Mesendoderm (in vitro differentiated cells): ENCODE measurements at regions not wholly inside any gene's neighbourhood (a gene's known extent, or its start where the extent isn't known, plus 50 kb on each side); places are given as distances from the start of the nearest gene placed in this dataset.

Experiments
- DNase-seq: peaks from one replicate; pipeline ENCODE4 v3.0.0; 2013
- H2AK5ac ChIP-seq: 2 replicates; pipeline ENCODE4 v1.6.1; 2013; ENCODE audit warnings: low read length, inconsistent platforms
- H2BK120ac ChIP-seq: 2 replicates; pipeline ENCODE4 v1.6.1; 2013; ENCODE audit warnings: low read depth, mild to moderate bottlenecking, low read length, moderate library complexity, mixed read lengths
- H2BK15ac ChIP-seq: replicated peaks from 2 replicates; pipeline ENCODE4 v1.6.1; 2013; ENCODE audit warnings: low read depth, mild to moderate bottlenecking, moderate library complexity
- H2BK5ac ChIP-seq: 2 replicates; pipeline ENCODE4 v1.6.1; 2013; ENCODE audit warnings: low read length, inconsistent platforms
- H3K18ac ChIP-seq: 2 replicates; pipeline ENCODE4 v1.6.1; 2013; ENCODE audit warnings: mild to moderate bottlenecking, low read length, mixed read lengths
- H3K23ac ChIP-seq: one replicate; pipeline ENCODE4 v1.6.1; 2013; ENCODE audit warnings: low read length
- H3K27ac ChIP-seq: 2 replicates; pipeline ENCODE4 v1.5.1; 2013; ENCODE audit warnings: low read depth, mild to moderate bottlenecking, inconsistent platforms, low read length, moderate library complexity
- H3K27me3 ChIP-seq: 2 replicates; pipeline ENCODE4 v1.6.1; 2013; ENCODE audit warnings: low read length, control low read depth, mild to moderate bottlenecking, inconsistent platforms; ENCODE audit not compliant: insufficient read depth, poor library complexity
- H3K36me3 ChIP-seq: 2 replicates; pipeline ENCODE4 v1.6.1; 2013; ENCODE audit warnings: low read length, inconsistent platforms; ENCODE audit not compliant: control insufficient read depth, insufficient read depth
- H3K4ac ChIP-seq: one replicate; pipeline ENCODE4 v1.6.1; 2013; ENCODE audit warnings: low read depth, mild to moderate bottlenecking, low read length, moderate library complexity
- H3K4me1 ChIP-seq: 2 replicates; pipeline ENCODE4 v1.6.1; 2013; ENCODE audit warnings: low read depth, low read length, inconsistent platforms; ENCODE audit not compliant: control insufficient read depth
- H3K4me2 ChIP-seq: 2 replicates; pipeline ENCODE4 v1.6.1; 2013; ENCODE audit warnings: low read length
- H3K4me3 ChIP-seq: 2 replicates; pipeline ENCODE4 v1.5.1; 2013; ENCODE audit warnings: mild to moderate bottlenecking, low read length
- H3K56ac ChIP-seq: one replicate; pipeline ENCODE4 v1.6.1; 2013; ENCODE audit warnings: low read length
- H3K79me1 ChIP-seq: 2 replicates; pipeline ENCODE4 v1.6.1; 2013; ENCODE audit warnings: low read length, inconsistent platforms
- H3K79me2 ChIP-seq: 2 replicates; pipeline ENCODE4 v1.6.1; 2013; ENCODE audit warnings: mild to moderate bottlenecking, low read length; ENCODE audit not compliant: control insufficient read depth, insufficient read depth
- H3K9ac ChIP-seq: 2 replicates; pipeline ENCODE4 v1.6.1; 2013; ENCODE audit warnings: low read length, inconsistent platforms
- H4K5ac ChIP-seq: one replicate; pipeline ENCODE4 v1.6.1; 2013; ENCODE audit warnings: low read length
- H4K8ac ChIP-seq: one replicate; pipeline ENCODE4 v1.6.1; 2013; ENCODE audit warnings: low read depth, mild to moderate bottlenecking, control low read depth, low read length, moderate library complexity
- WGBS: extraction: QIAGEN DNeasy Blood & Tissue Kit; methylation state at CpG from one replicate; pipeline ENCODE4 v1.1.7; 2013; ENCODE audit warnings: low lambda C conversion rate, missing lambda C conversion rate; ENCODE audit not compliant: insufficient coverage; ENCODE audit errors: extremely low coverage; 5-methylcytosine and 5-hydroxymethylcytosine counted together

DNA sequence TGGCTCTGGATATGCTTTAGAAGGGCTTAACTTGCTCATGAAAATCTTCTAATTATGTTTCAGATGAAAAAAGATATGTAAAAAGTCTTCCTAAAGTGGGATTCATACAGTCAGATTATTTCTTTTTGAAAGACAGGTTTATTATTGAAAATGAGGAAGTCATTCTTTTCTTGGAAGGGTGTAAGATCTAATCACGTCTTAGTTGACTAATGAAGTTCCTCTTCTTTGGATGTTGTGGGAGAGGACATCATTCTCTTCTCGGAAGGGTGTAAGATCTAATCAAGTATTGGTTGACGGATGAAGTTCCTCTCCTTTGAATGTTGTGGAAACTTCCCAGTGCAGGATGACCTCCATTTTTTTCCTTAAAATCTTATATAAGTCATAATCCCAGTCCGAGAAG, 74.9 kb downstream of the ALG10 start:
- no peak overlapping the region for H2BK15ac ChIP-seq
- H3K4me3 ChIP-seq, result no peak overlapping the region
- H3K4me2 ChIP-seq, result no peak overlapping the region
- H3K27me3 ChIP-seq, result no peaks in the 10 kb centered on the region
- no peaks in the 10 kb centered on the region for H3K36me3 ChIP-seq
- no peak overlapping the region for H2BK5ac ChIP-seq
- no peak overlapping the region for H3K9ac ChIP-seq
- no peaks in the 10 kb centered on the region for H3K79me2 ChIP-seq
- H4K8ac ChIP-seq, result no peak overlapping the region
- no CpG with 5 or more reads among the region's 4 CpGs for WGBS
- H3K79me1 ChIP-seq, result no peaks in the 10 kb centered on the region
- no peak overlapping the region for H3K27ac ChIP-seq
- H2BK120ac ChIP-seq, result no peak overlapping the region
- no peaks in the 10 kb centered on the region for H3K4me1 ChIP-seq
- no peak overlapping the region for H3K18ac ChIP-seq
- no peak overlapping the region for H3K23ac ChIP-seq
- H2AK5ac ChIP-seq, result no peak overlapping the region
- no peak overlapping the region for H3K4ac ChIP-seq
- DNase-seq, result no peak
- no peak overlapping the region for H4K5ac ChIP-seq
- H3K56ac ChIP-seq, result no peak overlapping the region

GRCh38 chr12:34105392-34105933, 83.2 kb downstream of the ALG10 start:
- no peak overlapping the region for H2BK5ac ChIP-seq
- H3K27me3 ChIP-seq, result no peaks in the 10 kb centered on the region
- H4K8ac ChIP-seq, result no peak overlapping the region
- no peak for DNase-seq
- H3K79me1 ChIP-seq, result no peaks in the 10 kb centered on the region
- no peak overlapping the region for H3K18ac ChIP-seq
- no peak overlapping the region for H3K9ac ChIP-seq
- no peak overlapping the region for H3K23ac ChIP-seq
- no CpG with 5 or more reads among the region's 7 CpGs for WGBS
- H3K27ac ChIP-seq, result no peak overlapping the region
- H3K4me2 ChIP-seq, result no peak overlapping the region
- no peaks in the 10 kb centered on the region for H3K4me1 ChIP-seq
- no peaks in the 10 kb centered on the region for H3K36me3 ChIP-seq
- no peak overlapping the region for H2BK120ac ChIP-seq
- no peak overlapping the region for H2BK15ac ChIP-seq
- no peak overlapping the region for H4K5ac ChIP-seq
- H3K56ac ChIP-seq, result no peak overlapping the region
- H2AK5ac ChIP-seq, result no peak overlapping the region
- no peaks in the 10 kb centered on the region for H3K79me2 ChIP-seq
- no peak overlapping the region for H3K4ac ChIP-seq
- no peak overlapping the region for H3K4me3 ChIP-seq

- Histone ChIP-seq H4K8ac (no peak overlapping the region), H3K27ac (no peak overlapping the region), H3K23ac (no peak overlapping the region), H3K27me3 (no peaks in the 10 kb centered on the region), H3K56ac (no peak overlapping the region), H3K4ac (no peak overlapping the region), H2AK5ac (no peak overlapping the region), H3K79me1 (no peaks in the 10 kb centered on the region), H3K36me3 (no peaks in the 10 kb centered on the region), H3K4me2 (no peak overlapping the region), H3K4me1 (no peaks in the 10 kb centered on the region), H3K9ac (no peak overlapping the region), H3K4me3 (no peak overlapping the region), H2BK120ac (no peak overlapping the region), H3K79me2 (no peaks in the 10 kb centered on the region), H2BK5ac (no peak overlapping the region), H2BK15ac (no peak overlapping the region), H3K18ac (no peak overlapping the region), H4K5ac (no peak overlapping the region)
- DNase-seq, result no peak
- WGBS, result no CpG with 5 or more reads among the region's 2 CpGs
Measured at GRCh38 chr12:34106172-34106571, 83.9 kb downstream of the ALG10 start.

DNA sequence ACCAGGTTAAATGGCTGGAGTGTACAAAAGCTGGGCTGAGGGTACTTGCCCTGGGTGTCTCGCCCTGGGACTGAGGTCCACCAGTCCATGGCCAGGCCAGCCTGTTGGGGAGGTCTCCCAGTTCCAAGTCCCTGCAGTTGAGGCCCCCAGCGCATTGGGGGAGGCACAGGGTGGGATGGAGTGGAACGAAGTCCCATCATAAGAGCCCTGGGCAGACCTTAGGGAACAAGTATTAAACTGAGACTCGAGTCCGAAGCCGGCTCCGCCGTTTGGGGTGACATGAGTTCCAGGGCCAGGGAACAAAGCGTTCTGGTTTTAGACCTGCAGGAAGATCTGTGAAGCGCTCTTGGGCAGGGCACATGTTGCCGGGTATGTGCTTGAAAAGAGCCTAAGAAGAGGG, 84.7 kb downstream of the ALG10 start:
- H4K8ac ChIP-seq, result no peak overlapping the region
- H3K18ac ChIP-seq, result no peak overlapping the region
- no peak overlapping the region for H3K27ac ChIP-seq
- H3K36me3 ChIP-seq, result no peaks in the 10 kb centered on the region
- no peak overlapping the region for H3K4ac ChIP-seq
- H4K5ac ChIP-seq, result no peak overlapping the region
- H2BK15ac ChIP-seq, result no peak overlapping the region
- H3K4me3 ChIP-seq, result no peak overlapping the region
- no peak overlapping the region for H3K23ac ChIP-seq
- no peak overlapping the region for H3K56ac ChIP-seq
- no peaks in the 10 kb centered on the region for H3K4me1 ChIP-seq
- WGBS, result no CpG with 5 or more reads among the region's 11 CpGs
- H3K79me2 ChIP-seq, result no peaks in the 10 kb centered on the region
- H2AK5ac ChIP-seq, result no peak overlapping the region
- H3K4me2 ChIP-seq, result no peak overlapping the region
- no peak overlapping the region for H3K9ac ChIP-seq
- H3K27me3 ChIP-seq, result no peaks in the 10 kb centered on the region
- H2BK120ac ChIP-seq, result no peak overlapping the region
- H3K79me1 ChIP-seq, result no peaks in the 10 kb centered on the region
- DNase-seq, result no peak
- H2BK5ac ChIP-seq, result no peak overlapping the region

GRCh38 chr12:34107781-34108404, 85.6 kb downstream of the ALG10 start:
- Histone ChIP-seq H3K27me3 (no peaks in the 10 kb centered on the region), H3K27ac (no peak overlapping the region), H3K9ac (no peak overlapping the region), H3K79me2 (no peaks in the 10 kb centered on the region), H3K4me2 (no peak overlapping the region), H3K79me1 (no peaks in the 10 kb centered on the region), H4K8ac (no peak overlapping the region), H3K4ac (no peak overlapping the region), H2BK5ac (no peak overlapping the region), H3K4me3 (no peak overlapping the region), H3K36me3 (no peaks in the 10 kb centered on the region), H3K4me1 (no peaks in the 10 kb centered on the region), H4K5ac (no peak overlapping the region), H2AK5ac (no peak overlapping the region), H3K56ac (no peak overlapping the region), H2BK15ac (no peak overlapping the region), H3K18ac (no peak overlapping the region), H3K23ac (no peak overlapping the region), H2BK120ac (no peak overlapping the region)
- no CpG with 5 or more reads among the region's 66 CpGs for WGBS
- DNase-seq, result no peak

GRCh38 chr12:34108405-34108803, 86.1 kb downstream of the ALG10 start:
- Histone ChIP-seq H3K4me1 (no peaks in the 10 kb centered on the region), H3K4ac (no peak overlapping the region), H2BK15ac (no peak overlapping the region), H3K9ac (no peak overlapping the region), H3K56ac (no peak overlapping the region), H3K27me3 (no peaks in the 10 kb centered on the region), H4K5ac (no peak overlapping the region), H3K23ac (no peak overlapping the region), H3K4me2 (no peak overlapping the region), H3K18ac (no peak overlapping the region), H3K79me2 (no peaks in the 10 kb centered on the region), H3K4me3 (no peak overlapping the region), H4K8ac (no peak overlapping the region), H2AK5ac (no peak overlapping the region), H2BK5ac (no peak overlapping the region), H2BK120ac (no peak overlapping the region), H3K79me1 (no peaks in the 10 kb centered on the region), H3K36me3 (no peaks in the 10 kb centered on the region), H3K27ac (no peak overlapping the region)
- no peak for DNase-seq
- no CpG with 5 or more reads among the region's 24 CpGs for WGBS
